Hypothalamus (tissue), 51 donors: ENCODE measurements at regions not wholly inside any gene's neighbourhood (a gene's known extent, or its start where the extent isn't known, plus 50 kb on each side); places are given as distances from the start of the nearest gene placed in this dataset.
"Not testable (repeated sequence)": the region's sequence is repeated elsewhere in the genome, so short reads cannot be mapped to it uniquely, and the experiment has no call there.

Experiments used
- DNase-seq, 51 donors: peaks; one replicate each; lab custom pipeline; 2025; lab: John Stamatoyannopoulos, UW

- no peak for DNase-seq
These were observed 182.6 kb downstream of the ATOH1 start for GRCh38 chr4:94011190-94011589.

DNA sequence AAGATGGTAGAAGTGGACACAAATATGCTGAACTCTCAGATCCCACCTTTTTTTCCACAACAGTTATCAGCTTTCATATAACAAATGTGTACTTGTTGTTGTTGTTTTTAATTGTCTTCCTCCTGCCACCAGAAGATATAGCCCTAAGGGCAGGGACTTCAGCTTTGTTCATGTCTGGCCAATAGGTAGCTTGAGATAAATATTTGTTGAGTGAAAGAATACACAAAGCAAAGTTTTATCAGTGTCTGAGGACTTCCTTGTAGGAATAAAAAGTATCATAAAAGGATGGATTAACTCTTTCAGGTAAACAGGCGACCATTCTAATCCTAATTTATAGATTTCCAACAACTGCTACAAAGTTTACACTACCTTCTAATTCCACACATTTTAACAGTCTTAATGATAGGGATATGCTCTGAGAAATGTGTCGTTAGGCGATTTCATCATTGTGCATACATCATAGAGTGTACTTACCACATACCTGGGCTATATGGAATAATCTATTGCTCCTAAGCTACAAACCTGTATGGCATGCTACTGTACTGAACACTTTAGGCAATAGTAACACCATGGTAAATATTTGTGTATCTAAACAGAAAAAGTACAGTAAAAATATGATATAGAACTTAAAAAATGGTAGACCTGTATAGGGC, 186.1 kb downstream of the ATOH1 start:
- DNase-seq, result no peak

DNA sequence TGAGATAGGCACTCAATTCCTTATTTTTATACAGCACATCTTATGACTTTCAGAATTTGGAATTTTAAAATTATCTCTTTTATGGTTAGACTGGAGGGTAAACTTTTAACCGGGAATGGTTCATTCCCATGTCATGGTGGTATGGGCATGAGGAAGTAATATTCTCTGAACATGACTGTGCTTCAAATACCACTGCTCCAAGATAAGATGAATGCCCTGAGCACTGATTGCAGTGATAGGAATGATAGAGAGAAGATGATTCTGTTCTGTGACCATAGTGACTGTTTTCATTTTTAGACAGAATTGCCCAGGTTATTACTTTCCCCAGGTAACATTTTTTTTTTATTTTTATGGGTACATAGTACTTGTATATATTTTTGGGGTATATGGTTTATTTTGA, 187.4 kb downstream of the ATOH1 start:
- no peak for DNase-seq

DNA sequence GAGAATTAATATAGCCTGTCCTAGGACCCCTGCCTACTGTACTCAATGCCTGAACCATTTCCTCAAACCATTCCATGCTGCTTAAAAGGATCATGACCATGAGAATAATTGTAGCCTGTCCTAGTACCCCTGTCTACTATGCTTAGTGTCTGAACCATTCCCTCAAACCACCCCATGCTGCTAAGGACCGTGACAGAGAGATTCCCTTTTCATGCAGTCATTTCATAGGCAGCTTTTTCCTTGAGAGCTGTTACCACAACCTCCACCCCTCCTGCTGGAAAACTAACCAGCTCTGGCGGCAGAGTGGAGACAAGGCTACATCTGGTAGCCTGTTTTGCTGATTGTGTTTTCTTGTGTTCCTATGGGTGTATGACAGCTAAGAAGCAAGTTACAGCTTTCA, 174.9 kb upstream of the SMARCAD1 start:
- DNase-seq, result no peak

GRCh38 chr4:94036964-94037363, 170.7 kb upstream of the SMARCAD1 start:
- no peak for DNase-seq

DNA sequence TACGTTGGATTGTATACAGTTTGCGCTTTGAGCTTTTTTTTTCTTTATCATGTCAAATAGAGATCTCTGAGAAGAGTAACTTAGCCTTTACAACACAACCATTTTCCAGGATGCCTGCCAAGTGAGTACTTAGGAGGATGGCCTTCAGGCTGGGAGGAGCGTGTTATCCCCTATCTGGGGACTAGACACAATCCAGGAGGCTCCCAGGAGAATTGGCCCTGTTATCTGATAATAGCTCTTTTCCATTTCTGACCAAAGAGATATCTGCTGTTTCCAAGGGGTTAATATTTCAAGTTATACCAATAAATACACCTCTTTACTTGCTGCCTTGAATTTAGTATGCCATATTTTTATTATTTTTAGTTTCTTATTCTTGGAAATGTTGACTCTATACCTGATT, 169.5 kb upstream of the SMARCAD1 start:
- no peak for DNase-seq

DNA sequence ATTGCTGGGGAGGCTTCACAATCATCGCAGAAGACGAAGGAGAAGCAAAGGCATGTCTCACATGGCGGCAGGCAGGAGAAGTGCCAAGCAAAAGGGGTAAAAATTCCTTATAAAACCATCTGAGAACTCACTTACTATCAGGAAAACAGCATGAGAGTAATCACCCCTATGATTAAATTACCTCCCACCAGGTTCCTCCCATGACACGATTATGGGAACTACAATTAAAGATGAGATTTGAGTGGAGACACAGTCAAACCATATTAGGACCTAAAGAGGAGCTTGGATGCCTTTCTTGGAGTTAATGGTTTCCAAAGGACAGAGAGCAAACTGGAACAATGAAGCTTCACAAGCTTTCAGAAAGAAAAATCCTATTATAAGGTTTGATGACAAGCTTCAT, 168.4 kb upstream of the SMARCAD1 start:
- no peak for DNase-seq

GRCh38 chr4:94044471-94044870, 163.2 kb upstream of the SMARCAD1 start:
- DNase-seq, result not testable (repeated sequence)

GRCh38 chr4:94063084-94063483, 144.6 kb upstream of the SMARCAD1 start:
- no peak for DNase-seq

DNA sequence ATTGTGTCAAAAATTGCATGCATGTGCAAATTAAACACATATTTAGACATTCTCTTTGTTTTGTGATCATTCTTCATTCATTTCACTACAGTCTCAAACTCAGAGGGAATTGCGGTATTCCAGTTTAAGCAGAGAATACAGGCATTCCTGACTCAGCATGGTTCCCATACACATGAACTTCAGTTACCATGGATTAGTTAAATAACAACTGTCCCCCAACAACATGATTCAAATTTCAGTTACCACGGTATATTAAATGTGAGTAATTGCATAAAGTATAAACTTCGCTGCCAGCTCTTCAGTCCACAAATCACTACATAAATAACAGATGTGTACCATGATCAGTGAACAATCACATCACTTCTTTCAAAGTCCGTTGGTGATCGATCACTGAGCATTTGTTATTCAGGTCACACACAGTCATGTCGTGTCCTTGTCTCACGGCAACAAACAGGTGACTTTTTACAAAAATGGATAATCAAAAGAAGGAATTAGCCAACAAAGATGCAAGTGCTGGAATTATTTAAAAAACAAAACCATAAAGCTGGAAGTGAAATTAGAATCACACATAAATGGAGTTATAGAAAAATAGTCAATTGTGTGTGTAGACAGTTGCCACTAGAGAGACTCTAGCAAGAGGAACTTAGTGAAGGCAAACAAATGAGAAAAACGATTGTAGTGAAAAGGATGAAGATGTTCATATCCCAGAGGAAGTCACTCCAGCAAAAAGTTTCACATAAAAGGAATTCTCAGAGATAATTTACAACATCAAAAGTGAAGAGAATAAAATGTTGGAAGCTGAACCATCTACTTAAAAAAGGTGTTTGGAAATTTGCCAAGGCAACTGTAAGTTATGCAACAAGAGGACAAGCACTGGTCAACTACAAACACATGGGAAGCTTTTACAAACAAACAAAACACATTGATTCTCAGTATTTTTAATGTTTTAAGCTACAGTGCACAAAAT, 138.6 kb upstream of the SMARCAD1 start:
- DNase-seq, result no peak

DNA sequence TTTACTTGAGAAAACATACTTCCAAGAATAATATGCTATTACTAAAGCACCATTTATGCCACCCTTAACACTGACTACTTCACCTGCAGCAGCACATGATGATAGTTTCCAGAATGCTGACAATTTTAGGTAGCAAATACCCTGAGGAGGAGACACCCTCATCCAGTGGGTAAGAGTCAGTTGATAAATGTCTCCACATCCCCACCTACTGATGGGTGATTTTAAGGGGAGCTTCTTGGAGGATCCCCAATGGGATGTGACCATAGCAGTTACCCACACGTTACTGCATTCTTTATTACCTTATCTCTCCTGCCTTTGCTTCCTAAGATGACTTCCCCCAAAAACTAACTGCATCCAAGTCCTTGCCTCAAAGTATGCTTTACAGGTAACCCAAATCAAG, 131.2 kb upstream of the SMARCAD1 start:
- DNase-seq, result no peak

GRCh38 chr4:94084155-94084554, 123.5 kb upstream of the SMARCAD1 start:
- no peak for DNase-seq

DNA sequence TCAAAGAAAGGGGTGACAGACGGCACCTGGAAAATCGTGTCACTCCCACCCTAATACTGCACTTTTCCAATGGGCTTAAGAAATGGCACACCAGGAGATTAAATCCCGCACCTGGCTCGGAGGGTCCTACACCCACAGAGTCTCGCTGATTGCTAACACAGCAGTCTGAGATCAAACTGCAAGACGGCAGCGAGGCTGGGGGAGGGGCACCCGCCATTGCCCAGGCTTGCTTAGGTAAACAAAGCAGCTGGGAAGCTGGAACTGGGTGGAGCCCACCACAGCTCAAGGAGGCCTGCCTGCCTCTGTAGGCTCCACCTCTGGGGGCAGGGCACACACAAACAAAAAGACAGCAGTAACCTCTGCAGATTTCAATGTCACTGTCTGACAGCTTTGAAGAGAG, 108.5 kb upstream of the SMARCAD1 start:
- DNase-seq, result not testable (repeated sequence)

DNA sequence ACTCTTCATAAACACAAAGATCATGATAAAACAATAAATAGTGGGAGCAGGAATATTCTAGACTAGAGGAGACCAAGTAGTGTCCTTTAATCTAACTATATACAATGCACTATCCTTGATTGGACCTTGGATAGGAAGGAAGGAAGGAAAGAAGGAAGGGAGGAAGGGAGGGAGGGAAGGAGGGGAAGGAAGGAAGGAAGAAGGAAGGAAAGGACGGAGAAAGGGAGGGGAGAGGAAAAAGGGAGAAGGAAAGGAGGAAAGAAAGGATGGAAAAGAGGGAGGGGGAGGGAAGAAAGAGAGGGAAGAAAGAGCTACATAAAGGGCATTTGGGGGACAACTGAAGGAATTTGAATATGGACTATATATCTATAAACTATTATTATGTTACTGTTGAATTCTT, 95.0 kb upstream of the SMARCAD1 start:
- DNase-seq, result no peak

DNA sequence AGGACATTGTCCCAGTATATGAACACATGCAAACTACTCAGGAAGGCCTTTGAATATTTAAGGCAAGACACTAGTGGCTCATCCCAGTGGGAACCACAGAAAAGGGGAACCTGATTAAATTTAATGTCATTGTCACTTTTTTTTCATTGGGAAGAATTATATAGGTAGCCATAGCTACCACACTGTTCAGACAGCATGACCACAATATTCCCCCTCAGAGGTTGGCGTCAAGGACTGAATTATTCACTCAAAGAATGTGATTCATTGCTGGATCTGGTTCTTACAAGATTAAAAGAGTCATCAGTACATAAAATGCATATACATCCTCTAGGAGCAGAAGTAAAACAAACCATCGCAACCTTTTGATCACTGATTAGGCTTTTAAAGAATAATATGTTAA, 92.0 kb upstream of the SMARCAD1 start:
- no peak for DNase-seq

DNA sequence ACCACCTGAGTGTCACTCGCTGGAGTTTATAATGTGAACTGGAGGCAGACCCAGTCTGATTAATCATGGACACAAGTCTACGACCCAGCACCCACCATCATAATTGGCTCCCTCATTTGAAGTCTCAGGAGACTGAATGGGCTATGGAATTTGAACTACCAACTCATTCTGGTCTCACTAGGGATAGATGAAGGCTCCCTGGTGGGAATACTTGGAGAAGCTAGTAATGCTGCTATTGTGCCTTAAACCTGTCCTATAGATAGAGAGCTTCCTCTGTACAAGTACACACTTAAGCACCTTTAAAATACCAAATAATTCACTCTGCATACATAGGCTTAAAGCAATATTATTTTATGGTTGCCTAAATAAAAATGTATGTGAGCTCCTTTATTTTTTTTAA, 90.8 kb upstream of the SMARCAD1 start:
- no peak for DNase-seq

GRCh38 chr4:94126669-94127068, 81.0 kb upstream of the SMARCAD1 start:
- DNase-seq, result no peak

DNA sequence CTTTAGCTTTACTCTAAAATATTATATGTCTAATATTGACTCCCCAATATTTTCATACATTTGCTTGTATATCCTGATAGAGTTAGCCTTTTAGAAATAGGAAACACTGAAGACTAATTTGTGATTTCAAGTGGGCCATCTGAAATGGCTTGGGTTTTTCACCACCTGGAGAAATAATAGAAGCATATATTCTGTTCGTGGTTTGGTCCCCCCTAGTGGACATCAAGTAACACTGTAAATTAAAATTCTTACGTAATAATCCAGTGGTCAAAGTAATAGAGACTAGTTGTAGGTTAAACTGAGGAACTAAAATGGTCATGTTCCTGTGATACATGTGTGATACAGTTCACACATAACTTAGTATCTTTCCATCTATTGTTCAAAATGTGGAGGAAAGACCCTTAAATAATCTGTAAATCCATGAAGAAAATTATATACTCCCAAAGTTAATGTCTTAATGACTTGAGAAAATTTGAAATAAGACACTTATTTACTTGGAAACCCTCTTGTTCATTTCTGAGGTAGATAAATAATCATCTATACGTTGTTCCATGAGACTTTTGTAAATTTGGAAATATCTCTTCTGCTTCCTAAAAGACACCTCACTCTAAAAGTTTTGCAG, 79.8 kb upstream of the SMARCAD1 start:
- no peak for DNase-seq

DNA sequence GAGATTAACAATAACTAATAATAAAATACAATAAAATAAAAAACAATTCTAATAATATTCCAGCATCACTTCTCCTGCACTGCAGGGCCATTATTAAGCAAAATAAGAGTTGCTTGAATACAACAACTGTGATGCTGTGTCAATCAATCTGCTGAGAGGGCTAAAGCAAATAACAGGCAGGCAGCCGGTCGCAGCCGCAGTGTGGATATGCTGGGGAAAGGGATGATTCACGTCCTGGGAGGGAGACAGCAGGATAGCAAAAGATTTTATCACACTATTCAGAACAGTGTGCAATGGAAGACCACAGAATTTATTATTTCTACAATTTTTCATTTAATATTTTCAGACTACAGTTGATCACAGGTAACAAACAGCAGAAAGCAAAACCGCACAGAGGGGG, 76.5 kb upstream of the SMARCAD1 start:
- DNase-seq, result no peak

GRCh38 chr4:94135701-94136100, 72.0 kb upstream of the SMARCAD1 start:
- no peak for DNase-seq

- no peak for DNase-seq
These were observed 67.6 kb upstream of the SMARCAD1 start for GRCh38 chr4:94139931-94140612.
